ENCODE measurements at regions not wholly inside any gene's neighbourhood (a gene's known extent, or its start where the extent isn't known, plus 50 kb on each side); places are given as distances from the start of the nearest gene placed in this dataset.

GRCh38 chr3:115478359-115478758 is 145.0 kb upstream of the GAP43 start:
- TF ChIP-seq CTCF (IDR thresholded peaks at IDR 0.05; ENCODE audit: low read depth, low read length, missing control alignments): no peak
- no peak overlapping the region for H3K4me3 ChIP-seq (replicated peaks; ENCODE audit: low read depth, low read length)
- no peak for DNase-seq (ENCODE audit: extremely low read depth, low read depth)

- no peak overlapping the region for H3K4me3 ChIP-seq (replicated peaks; ENCODE audit: low read depth, low read length)
- no peak for DNase-seq (ENCODE audit: extremely low read depth, low read depth)
- TF ChIP-seq CTCF (IDR thresholded peaks at IDR 0.05; ENCODE audit: low read depth, low read length, missing control alignments): no peak
These were observed 136.4 kb upstream of the GAP43 start for GRCh38 chr3:115486880-115487279.

- no peak for DNase-seq (ENCODE audit: extremely low read depth, low read depth)
- no peak for TF ChIP-seq CTCF (IDR thresholded peaks at IDR 0.05; ENCODE audit: low read depth, low read length, missing control alignments)
- no peak overlapping the region for H3K4me3 ChIP-seq (replicated peaks; ENCODE audit: low read depth, low read length)
These were observed 135.3 kb upstream of the GAP43 start for GRCh38 chr3:115487968-115488367.

GRCh38 chr3:115488409-115488808 is 134.9 kb upstream of the GAP43 start:
- DNase-seq (ENCODE audit: extremely low read depth, low read depth): no peak
- H3K4me3 ChIP-seq (replicated peaks; ENCODE audit: low read depth, low read length): no peak overlapping the region

GRCh38 chr3:115494826-115495225 is 128.5 kb upstream of the GAP43 start:
- no peak for DNase-seq (ENCODE audit: extremely low read depth, low read depth)
- TF ChIP-seq CTCF (IDR thresholded peaks at IDR 0.05; ENCODE audit: low read depth, low read length, missing control alignments): no peak

More at GRCh38 chr3:115488409-115488808, 134.9 kb upstream of the GAP43 start:
- TF ChIP-seq CTCF (IDR thresholded peaks at IDR 0.05; ENCODE audit: low read depth, low read length, missing control alignments): no peak

GRCh38 chr3:115498421-115498820 is 124.9 kb upstream of the GAP43 start:
- DNase-seq (ENCODE audit: extremely low read depth, low read depth): no peak
- no peak overlapping the region for H3K4me3 ChIP-seq (replicated peaks; ENCODE audit: low read depth, low read length)
- no peak for TF ChIP-seq CTCF (IDR thresholded peaks at IDR 0.05; ENCODE audit: low read depth, low read length, missing control alignments)

More at GRCh38 chr3:115494826-115495225, 128.5 kb upstream of the GAP43 start:
- no peak overlapping the region for H3K4me3 ChIP-seq (replicated peaks; ENCODE audit: low read depth, low read length)

GRCh38 chr3:115498898-115499297 is 124.4 kb upstream of the GAP43 start:
- DNase-seq (ENCODE audit: extremely low read depth, low read depth): no peak
- no peak overlapping the region for H3K4me3 ChIP-seq (replicated peaks; ENCODE audit: low read depth, low read length)
- TF ChIP-seq CTCF (IDR thresholded peaks at IDR 0.05; ENCODE audit: low read depth, low read length, missing control alignments): no peak
